ENCODE measurements at regions not wholly inside any gene's neighbourhood (a gene's known extent, or its start where the extent isn't known, plus 50 kb on each side); places are given as distances from the start of the nearest gene placed in this dataset.

DNA sequence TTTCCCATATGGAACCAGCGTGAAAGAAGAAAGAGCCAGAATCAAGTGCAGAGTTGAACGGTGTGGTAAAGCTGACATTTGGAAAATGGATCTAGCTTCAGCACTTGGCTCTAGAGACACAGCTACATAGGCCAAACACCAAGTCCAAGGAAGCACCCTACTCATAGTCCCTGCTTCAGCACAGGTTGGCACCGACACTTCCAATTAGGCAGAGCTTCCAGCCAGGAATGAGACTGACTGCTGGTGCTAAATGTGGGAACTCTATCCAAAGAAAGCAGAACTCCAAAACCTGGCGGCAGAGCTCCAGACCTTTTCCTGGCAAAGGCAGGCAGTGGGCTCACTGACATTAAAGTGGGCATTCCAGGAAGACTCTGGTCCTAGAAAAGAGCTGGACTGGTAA, 125.4 kb upstream of the CTNNA2 start:
- DNase-seq (ENCODE audit: low read depth): no peak
- no peak overlapping the region for H3K4me3 ChIP-seq (ENCODE audit: low read depth, low read length)
- TF ChIP-seq, protein P1, sequence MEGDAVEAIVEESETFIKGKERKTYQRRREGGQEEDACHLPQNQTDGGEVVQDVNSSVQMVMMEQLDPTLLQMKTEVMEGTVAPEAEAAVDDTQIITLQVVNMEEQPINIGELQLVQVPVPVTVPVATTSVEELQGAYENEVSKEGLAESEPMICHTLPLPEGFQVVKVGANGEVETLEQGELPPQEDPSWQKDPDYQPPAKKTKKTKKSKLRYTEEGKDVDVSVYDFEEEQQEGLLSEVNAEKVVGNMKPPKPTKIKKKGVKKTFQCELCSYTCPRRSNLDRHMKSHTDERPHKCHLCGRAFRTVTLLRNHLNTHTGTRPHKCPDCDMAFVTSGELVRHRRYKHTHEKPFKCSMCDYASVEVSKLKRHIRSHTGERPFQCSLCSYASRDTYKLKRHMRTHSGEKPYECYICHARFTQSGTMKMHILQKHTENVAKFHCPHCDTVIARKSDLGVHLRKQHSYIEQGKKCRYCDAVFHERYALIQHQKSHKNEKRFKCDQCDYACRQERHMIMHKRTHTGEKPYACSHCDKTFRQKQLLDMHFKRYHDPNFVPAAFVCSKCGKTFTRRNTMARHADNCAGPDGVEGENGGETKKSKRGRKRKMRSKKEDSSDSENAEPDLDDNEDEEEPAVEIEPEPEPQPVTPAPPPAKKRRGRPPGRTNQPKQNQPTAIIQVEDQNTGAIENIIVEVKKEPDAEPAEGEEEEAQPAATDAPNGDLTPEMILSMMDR (IDR thresholded peaks at IDR 0.05; ENCODE audit: insufficient read depth, low read depth, low read length): no peak

- H3K4me3 ChIP-seq (ENCODE audit: low read depth, low read length): no peak overlapping the region
- TF ChIP-seq, protein P1 (IDR thresholded peaks at IDR 0.05; ENCODE audit: insufficient read depth, low read depth, low read length): no peak
- DNase-seq (ENCODE audit: low read depth): no peak
These were observed 129.2 kb upstream of the CTNNA2 start for GRCh38 chr2:79383681-79384080.

- DNase-seq (ENCODE audit: low read depth): no peak
- TF ChIP-seq, protein P1 (IDR thresholded peaks at IDR 0.05; ENCODE audit: insufficient read depth, low read depth, low read length): no peak
- H3K4me3 ChIP-seq (ENCODE audit: low read depth, low read length): no peak overlapping the region
These were observed 137.0 kb upstream of the CTNNA2 start for GRCh38 chr2:79375817-79376216.

DNA sequence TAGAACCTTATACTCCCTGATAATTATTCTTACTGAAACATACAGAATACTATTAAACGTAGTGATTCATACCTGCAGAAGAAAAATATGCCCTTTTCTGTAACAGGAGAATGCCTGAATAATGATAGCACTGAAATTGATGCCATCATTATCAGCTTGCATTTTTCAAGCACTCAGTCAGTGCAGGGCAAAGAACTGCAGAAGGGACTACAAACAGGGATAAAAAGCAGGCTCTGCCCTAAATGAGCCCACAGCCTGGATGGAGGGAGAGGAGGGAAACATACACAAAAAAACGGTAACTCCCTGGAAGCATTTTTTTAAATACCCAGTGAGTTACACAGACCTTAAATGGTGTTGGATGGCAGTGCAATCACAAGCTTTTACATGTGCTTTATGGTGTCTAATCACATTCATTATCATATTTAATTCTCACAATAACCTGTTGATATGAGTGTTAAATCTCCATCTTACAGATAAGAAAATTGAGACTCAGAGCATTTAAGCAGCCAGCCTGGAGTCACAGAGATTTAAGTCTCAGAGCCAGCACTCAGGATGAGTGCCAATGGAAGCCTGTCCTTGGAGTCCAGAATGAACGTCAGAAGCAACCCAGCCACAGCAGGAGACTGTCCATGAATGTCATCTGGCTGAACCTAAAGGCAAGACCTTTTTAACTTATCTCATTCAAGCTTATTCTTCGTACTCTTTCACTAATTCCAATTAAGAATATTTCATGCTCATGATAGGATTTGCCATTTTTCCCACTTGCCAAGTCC, 139.3 kb upstream of the CTNNA2 start:
- no peak for DNase-seq (ENCODE audit: low read depth)
- no peak overlapping the region for H3K4me3 ChIP-seq (ENCODE audit: low read depth, low read length)
- TF ChIP-seq, protein P1 (IDR thresholded peaks at IDR 0.05; ENCODE audit: insufficient read depth, low read depth, low read length): no peak

DNA sequence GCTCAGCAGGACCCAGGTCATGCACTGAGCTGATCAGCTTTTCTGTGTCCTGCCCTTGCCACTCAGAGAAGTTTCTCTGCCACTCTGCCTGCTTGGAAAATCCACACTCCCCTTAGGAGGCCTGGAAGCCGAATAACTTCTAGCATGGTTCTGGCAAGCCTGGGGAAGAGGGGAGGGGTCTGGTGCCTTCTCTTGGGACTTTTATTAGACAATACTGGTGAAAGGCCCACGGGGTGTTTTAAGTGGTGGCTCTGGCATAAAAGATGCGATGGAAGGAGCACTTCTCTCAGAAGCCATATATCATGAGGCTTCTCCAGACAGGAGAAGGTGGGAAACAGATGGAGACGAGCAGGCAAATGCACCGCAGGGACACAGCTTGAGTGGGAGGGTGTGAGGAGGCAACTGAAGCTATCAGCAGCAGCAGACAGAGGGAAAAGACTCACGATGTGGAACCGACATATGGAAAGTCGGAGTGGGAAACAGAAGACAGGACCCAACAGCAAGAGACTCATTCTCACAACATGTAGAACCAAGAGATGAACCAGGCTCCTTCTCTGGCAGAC, 141.8 kb upstream of the CTNNA2 start:
- TF ChIP-seq, protein P1 (IDR thresholded peaks at IDR 0.05; ENCODE audit: insufficient read depth, low read depth, low read length): no peak
- H3K4me3 ChIP-seq (ENCODE audit: low read depth, low read length): no peak overlapping the region
- no peak for DNase-seq (ENCODE audit: low read depth)

- TF ChIP-seq, protein P1 (IDR thresholded peaks at IDR 0.05; ENCODE audit: insufficient read depth, low read depth, low read length): no peak
- no peak for DNase-seq (ENCODE audit: low read depth)
These were observed 143.7 kb upstream of the CTNNA2 start for GRCh38 chr2:79369127-79369526.

More at GRCh38 chr2:79369127-79369526, 143.7 kb upstream of the CTNNA2 start:
- no peak overlapping the region for H3K4me3 ChIP-seq (ENCODE audit: low read depth, low read length)
